ENCODE measurements at regions not wholly inside any gene's neighbourhood (a gene's known extent, or its start where the extent isn't known, plus 50 kb on each side); places are given as distances from the start of the nearest gene placed in this dataset.

DNA sequence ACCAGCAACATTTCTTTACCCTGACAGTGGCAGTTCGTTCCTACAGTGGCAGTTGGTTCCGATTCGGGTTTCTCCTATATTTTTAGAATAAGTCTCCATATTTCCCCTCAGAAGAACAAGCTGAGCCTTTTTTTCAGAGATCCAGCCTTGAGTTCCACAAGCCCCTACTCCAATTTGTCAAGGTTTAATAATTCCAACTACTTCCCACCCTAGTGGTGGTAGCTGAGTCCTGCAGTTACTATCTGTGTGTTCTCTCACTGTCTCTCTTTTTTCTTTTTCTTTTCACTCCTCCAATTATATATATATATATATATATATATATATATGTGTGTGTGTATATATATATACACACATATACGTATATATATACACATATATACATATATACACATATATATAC lies 1347.3 kb downstream of the PCDH9 start:
- Mint-ChIP-seq H3K27me3 (ENCODE audit: low read depth) (no peaks in the 10 kb centered on the region), H3K4me3 (ENCODE audit: unreplicated experiment) (no peak overlapping the region), H3K27ac (ENCODE audit: unreplicated experiment) (no peak overlapping the region), H3K9me3 (ENCODE audit: low read depth) (peaks cover 3% of the 10 kb centered on the region), H3K4me1 (ENCODE audit: low read depth) (peaks cover 7% of the 10 kb centered on the region), H3K36me3 (ENCODE audit: low read depth) (no peaks in the 10 kb centered on the region)
- DNase-seq (ENCODE audit: low spot score) = no peak
- TF ChIP-seq, protein P1, sequence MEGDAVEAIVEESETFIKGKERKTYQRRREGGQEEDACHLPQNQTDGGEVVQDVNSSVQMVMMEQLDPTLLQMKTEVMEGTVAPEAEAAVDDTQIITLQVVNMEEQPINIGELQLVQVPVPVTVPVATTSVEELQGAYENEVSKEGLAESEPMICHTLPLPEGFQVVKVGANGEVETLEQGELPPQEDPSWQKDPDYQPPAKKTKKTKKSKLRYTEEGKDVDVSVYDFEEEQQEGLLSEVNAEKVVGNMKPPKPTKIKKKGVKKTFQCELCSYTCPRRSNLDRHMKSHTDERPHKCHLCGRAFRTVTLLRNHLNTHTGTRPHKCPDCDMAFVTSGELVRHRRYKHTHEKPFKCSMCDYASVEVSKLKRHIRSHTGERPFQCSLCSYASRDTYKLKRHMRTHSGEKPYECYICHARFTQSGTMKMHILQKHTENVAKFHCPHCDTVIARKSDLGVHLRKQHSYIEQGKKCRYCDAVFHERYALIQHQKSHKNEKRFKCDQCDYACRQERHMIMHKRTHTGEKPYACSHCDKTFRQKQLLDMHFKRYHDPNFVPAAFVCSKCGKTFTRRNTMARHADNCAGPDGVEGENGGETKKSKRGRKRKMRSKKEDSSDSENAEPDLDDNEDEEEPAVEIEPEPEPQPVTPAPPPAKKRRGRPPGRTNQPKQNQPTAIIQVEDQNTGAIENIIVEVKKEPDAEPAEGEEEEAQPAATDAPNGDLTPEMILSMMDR (IDR thresholded peaks at IDR 0.05) = peak; percentile 41

- TF ChIP-seq, protein P1 (IDR thresholded peaks at IDR 0.05) = no peak
- H3K27ac Mint-ChIP-seq (ENCODE audit: unreplicated experiment) = no peak overlapping the region
- H3K4me1 Mint-ChIP-seq (ENCODE audit: low read depth) = peaks cover 7% of the 10 kb centered on the region
- no peak for DNase-seq (ENCODE audit: low spot score)
- H3K4me3 Mint-ChIP-seq (ENCODE audit: unreplicated experiment) = no peak overlapping the region
- peaks cover 3% of the 10 kb centered on the region for H3K9me3 Mint-ChIP-seq (ENCODE audit: low read depth)
- H3K27me3 Mint-ChIP-seq (ENCODE audit: low read depth) = no peaks in the 10 kb centered on the region
- no peaks in the 10 kb centered on the region for H3K36me3 Mint-ChIP-seq (ENCODE audit: low read depth)
Measured at GRCh38 chr13:65881561-65882155, 1348.5 kb downstream of the PCDH9 start.

DNA sequence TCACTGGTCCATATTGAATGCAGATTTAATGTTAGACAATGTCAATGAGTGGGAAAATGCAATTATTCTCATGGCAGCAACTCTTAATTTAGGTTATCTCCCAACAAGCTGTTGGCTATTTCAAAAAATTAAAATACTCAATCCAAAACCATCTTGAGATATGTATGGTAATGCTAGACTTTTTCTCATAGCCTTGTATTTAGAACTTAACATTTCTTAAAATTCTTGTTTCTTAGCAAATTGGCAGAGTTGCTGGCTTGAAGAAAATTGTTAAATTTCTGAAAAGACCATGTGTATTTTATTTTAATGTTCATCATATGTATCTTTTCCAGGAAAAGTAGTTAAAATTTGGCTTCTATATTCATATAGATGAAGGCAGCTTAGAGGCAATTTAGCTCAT lies 1355.1 kb downstream of the PCDH9 start:
- no peak overlapping the region for H3K4me3 Mint-ChIP-seq (ENCODE audit: unreplicated experiment)
- DNase-seq (ENCODE audit: low spot score) = no peak

DNA sequence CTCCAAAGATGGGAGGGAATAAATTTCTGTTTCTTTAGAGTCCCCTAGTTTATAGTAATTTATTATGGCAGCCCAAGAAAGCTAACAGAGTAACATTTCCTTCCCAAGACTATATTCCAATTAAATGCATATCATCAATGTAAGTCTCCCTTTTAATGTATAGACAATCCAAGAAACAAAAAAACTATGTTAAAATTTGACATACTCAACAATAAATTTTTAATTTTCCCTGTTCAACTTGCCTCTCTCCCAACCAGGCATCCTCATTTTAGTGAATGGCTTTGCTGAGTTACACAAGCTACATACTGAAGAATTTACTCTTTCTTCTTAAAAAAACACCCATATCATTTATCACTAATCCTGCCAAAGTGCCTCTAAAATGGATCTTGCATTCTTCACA lies 1357.7 kb downstream of the PCDH9 start:
- no peak overlapping the region for H3K27ac Mint-ChIP-seq (ENCODE audit: unreplicated experiment)
- no peak overlapping the region for H3K4me3 Mint-ChIP-seq (ENCODE audit: unreplicated experiment)
- H3K4me1 Mint-ChIP-seq (ENCODE audit: low read depth) = peaks cover 4% of the 10 kb centered on the region
- no peaks in the 10 kb centered on the region for H3K27me3 Mint-ChIP-seq (ENCODE audit: low read depth)
- no peaks in the 10 kb centered on the region for H3K9me3 Mint-ChIP-seq (ENCODE audit: low read depth)
- DNase-seq (ENCODE audit: low spot score) = no peak
- TF ChIP-seq, protein P1 (IDR thresholded peaks at IDR 0.05) = no peak
- no peaks in the 10 kb centered on the region for H3K36me3 Mint-ChIP-seq (ENCODE audit: low read depth)

More for the DNA sequence above, 1355.1 kb downstream of the PCDH9 start:
- no peaks in the 10 kb centered on the region for H3K36me3 Mint-ChIP-seq (ENCODE audit: low read depth)
- H3K9me3 Mint-ChIP-seq (ENCODE audit: low read depth) = no peaks in the 10 kb centered on the region
- TF ChIP-seq, protein P1 (IDR thresholded peaks at IDR 0.05) = no peak
- peaks cover 4% of the 10 kb centered on the region for H3K4me1 Mint-ChIP-seq (ENCODE audit: low read depth)
- no peaks in the 10 kb centered on the region for H3K27me3 Mint-ChIP-seq (ENCODE audit: low read depth)
- H3K27ac Mint-ChIP-seq (ENCODE audit: unreplicated experiment) = no peak overlapping the region

DNA sequence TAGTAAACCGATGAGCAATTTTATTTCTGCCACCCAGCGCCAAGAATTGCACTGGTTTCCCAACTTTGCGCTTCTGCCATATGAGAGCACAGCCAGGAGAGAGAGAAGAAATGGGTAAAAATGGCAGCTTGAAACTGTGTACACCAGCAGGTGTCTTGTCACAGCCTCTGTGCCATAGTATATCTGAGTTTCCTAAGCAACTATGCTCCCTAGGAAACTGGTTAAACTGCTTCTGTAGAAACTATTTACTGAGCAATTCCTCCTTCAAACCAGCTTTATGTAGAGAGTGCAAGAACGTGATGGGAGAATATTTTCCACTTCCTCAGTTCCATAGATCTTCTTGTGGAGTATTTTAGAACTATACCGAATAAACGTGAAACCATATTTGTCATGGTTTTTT lies 1361.3 kb downstream of the PCDH9 start:
- no peaks in the 10 kb centered on the region for H3K27me3 Mint-ChIP-seq (ENCODE audit: low read depth)
- no peak overlapping the region for H3K27ac Mint-ChIP-seq (ENCODE audit: unreplicated experiment)
- H3K9me3 Mint-ChIP-seq (ENCODE audit: low read depth) = peaks cover 4% of the 10 kb centered on the region
- H3K36me3 Mint-ChIP-seq (ENCODE audit: low read depth) = no peaks in the 10 kb centered on the region
- H3K4me1 Mint-ChIP-seq (ENCODE audit: low read depth) = no peaks in the 10 kb centered on the region
- no peak overlapping the region for H3K4me3 Mint-ChIP-seq (ENCODE audit: unreplicated experiment)
- TF ChIP-seq, protein P1 (IDR thresholded peaks at IDR 0.05) = no peak
- no peak for DNase-seq (ENCODE audit: low spot score)
